Testis (tissue), 2 donors: ENCODE measurements at regions not wholly inside any gene's neighbourhood (a gene's known extent, or its start where the extent isn't known, plus 50 kb on each side); places are given as distances from the start of the nearest gene placed in this dataset.

ENCODE experiments used
- CTCF ChIP-seq, 3 experiments: fragments of 450-650 bp in 2 of 3; fragments of 200-600 bp in 1 of 3; sonication (generic) in 1 of 3; IDR thresholded peaks; one replicate each; pipeline ENCODE4 v1.5.1; 2016 to 2019; ENCODE audit warnings: antibody characterized with exemption in 3 of 3, mild to moderate bottlenecking in 2 of 3, moderate library complexity in 1 of 3
- POLR2A ChIP-seq: fragments of 450-650 bp; IDR thresholded peaks from one replicate; pipeline ENCODE4 v1.6.1; 2017; ENCODE audit warnings: antibody characterized with exemption, mild to moderate bottlenecking, moderate library complexity

- TF ChIP-seq CTCF (IDR thresholded peaks at IDR 0.05) (no peak), POLR2A (no peak)
Observed at GRCh38 chr1:228958741-228959140, 223.5 kb downstream of the RHOU start.
